Right atrium auricular region (tissue), 2 donors: ENCODE measurements at regions not wholly inside any gene's neighbourhood (a gene's known extent, or its start where the extent isn't known, plus 50 kb on each side); places are given as distances from the start of the nearest gene placed in this dataset.

Experiments
- DNase-seq: peaks from one replicate; pipeline ENCODE4 v3.0.0-alpha.2; 2019; ENCODE audit warnings: low spot score
- H3K27ac ChIP-seq, 2 donors: fragments of 200-600 bp; sonication (generic); 1 replicate in 1 of 2; 2 replicates in 1 of 2; pipeline ENCODE4 v1.5.1; 2016 to 2019
- H3K27me3 ChIP-seq, 2 donors: fragments of 200-600 bp; sonication (generic); one replicate each; pipeline versions ENCODE4 v1.5.1 to v1.6.0; 2017 to 2019
- H3K36me3 ChIP-seq: fragments of 200-600 bp; sonication (generic); one replicate; pipeline ENCODE4 v1.5.1; 2016
- H3K4me1 ChIP-seq, 2 donors: fragments of 200-600 bp; sonication (generic); one replicate each; pipeline versions ENCODE4 v1.5.1 to v1.6.0; 2017 to 2019
- H3K4me3 ChIP-seq, 2 donors: fragments of 200-600 bp; sonication (generic); 1 replicate in 1 of 2; 2 replicates in 1 of 2; pipeline ENCODE4 v1.5.1; 2017 to 2019; ENCODE audit warnings: mild to moderate bottlenecking in 1 of 2, moderate library complexity in 1 of 2
- H3K9me3 ChIP-seq, 2 donors: fragments of 200-600 bp; sonication (generic); one replicate each; pipeline ENCODE4 v1.5.1; 2019
- TF ChIP-seq, protein P1 (sequence below), 2 donors: fragments of 200-600 bp; sonication (generic); IDR thresholded peaks; one replicate each; pipeline ENCODE4 v1.5.1; 2019; ENCODE audit warnings: antibody characterized with exemption in 2 of 2

- no peaks in the 10 kb centered on the region for H3K27me3 ChIP-seq
- H3K9me3 ChIP-seq, result no peaks in the 10 kb centered on the region
- TF ChIP-seq, protein P1, sequence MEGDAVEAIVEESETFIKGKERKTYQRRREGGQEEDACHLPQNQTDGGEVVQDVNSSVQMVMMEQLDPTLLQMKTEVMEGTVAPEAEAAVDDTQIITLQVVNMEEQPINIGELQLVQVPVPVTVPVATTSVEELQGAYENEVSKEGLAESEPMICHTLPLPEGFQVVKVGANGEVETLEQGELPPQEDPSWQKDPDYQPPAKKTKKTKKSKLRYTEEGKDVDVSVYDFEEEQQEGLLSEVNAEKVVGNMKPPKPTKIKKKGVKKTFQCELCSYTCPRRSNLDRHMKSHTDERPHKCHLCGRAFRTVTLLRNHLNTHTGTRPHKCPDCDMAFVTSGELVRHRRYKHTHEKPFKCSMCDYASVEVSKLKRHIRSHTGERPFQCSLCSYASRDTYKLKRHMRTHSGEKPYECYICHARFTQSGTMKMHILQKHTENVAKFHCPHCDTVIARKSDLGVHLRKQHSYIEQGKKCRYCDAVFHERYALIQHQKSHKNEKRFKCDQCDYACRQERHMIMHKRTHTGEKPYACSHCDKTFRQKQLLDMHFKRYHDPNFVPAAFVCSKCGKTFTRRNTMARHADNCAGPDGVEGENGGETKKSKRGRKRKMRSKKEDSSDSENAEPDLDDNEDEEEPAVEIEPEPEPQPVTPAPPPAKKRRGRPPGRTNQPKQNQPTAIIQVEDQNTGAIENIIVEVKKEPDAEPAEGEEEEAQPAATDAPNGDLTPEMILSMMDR (IDR thresholded peaks at IDR 0.05), result no peak
- no peak overlapping the region for H3K27ac ChIP-seq
- DNase-seq, result no peak
- no peaks in the 10 kb centered on the region for H3K36me3 ChIP-seq
- no peak overlapping the region for H3K4me3 ChIP-seq
- H3K4me1 ChIP-seq, result no peaks in the 10 kb centered on the region
These were observed 139.0 kb downstream of the CYLD start for GRCh38 chr16:50880926-50881325.

- Histone ChIP-seq H3K4me1 (no peaks in the 10 kb centered on the region), H3K36me3 (no peaks in the 10 kb centered on the region), H3K27ac (no peak overlapping the region), H3K9me3 (no peaks in the 10 kb centered on the region), H3K4me3 (no peak overlapping the region), H3K27me3 (no peaks in the 10 kb centered on the region)
- DNase-seq, result peak; percentile 52
- TF ChIP-seq, protein P1 (IDR thresholded peaks at IDR 0.05), result no peak
These were observed 138.2 kb downstream of the CYLD start for GRCh38 chr16:50879873-50880695.

GRCh38 chr16:50878966-50879615, 137.2 kb downstream of the CYLD start:
- TF ChIP-seq, protein P1 (IDR thresholded peaks at IDR 0.05), result no peak
- H3K4me3 ChIP-seq, result no peak overlapping the region
- H3K36me3 ChIP-seq, result no peaks in the 10 kb centered on the region
- H3K4me1 ChIP-seq, result no peaks in the 10 kb centered on the region
- H3K9me3 ChIP-seq, result no peaks in the 10 kb centered on the region
- H3K27ac ChIP-seq, result no peak overlapping the region
- H3K27me3 ChIP-seq, result no peaks in the 10 kb centered on the region
- DNase-seq, result peak; percentile 36

DNA sequence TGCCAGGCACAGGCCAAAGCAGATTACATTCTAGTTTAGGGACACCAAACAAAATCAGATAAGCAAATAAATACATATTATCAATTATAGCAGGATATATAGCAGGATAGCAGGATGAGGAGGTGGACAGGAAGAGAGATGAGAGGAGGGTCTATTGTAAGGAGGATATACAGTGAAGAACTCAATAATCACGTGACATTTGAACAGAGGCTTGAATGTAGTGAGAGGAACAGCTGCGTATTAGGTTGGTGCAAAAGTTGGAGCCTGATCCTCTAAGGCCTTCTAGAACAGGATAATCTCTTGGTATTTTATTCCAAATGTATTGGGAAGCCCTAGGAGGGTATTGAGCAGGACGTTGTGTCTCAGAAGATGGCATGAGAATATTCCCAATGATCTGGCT, 136.7 kb downstream of the CYLD start:
- DNase-seq, result no peak
- Histone ChIP-seq H3K9me3 (no peaks in the 10 kb centered on the region), H3K4me1 (no peaks in the 10 kb centered on the region), H3K4me3 (no peak overlapping the region), H3K36me3 (no peaks in the 10 kb centered on the region), H3K27ac (no peak overlapping the region), H3K27me3 (no peaks in the 10 kb centered on the region)
- TF ChIP-seq, protein P1 (IDR thresholded peaks at IDR 0.05), result no peak

DNA sequence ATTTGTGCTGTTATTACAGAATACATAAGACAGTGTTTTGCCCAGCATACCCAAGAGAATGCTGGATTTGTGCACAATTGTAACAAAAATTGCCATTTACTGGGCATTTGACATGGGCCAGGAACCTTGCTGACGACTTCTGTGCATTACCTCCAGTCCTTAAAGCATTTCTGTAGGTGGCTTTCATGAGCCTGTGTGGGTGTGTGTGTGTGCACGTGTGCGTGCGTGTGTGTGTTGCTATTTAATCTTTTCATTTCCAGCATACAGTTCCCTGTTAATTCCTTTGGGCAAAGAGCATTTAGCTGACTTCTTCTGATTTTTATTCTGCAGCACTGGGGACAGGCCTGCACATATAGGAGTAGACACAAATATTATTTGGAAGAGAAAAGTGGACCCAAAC, 134.4 kb downstream of the CYLD start:
- no peak for DNase-seq
- no peaks in the 10 kb centered on the region for H3K36me3 ChIP-seq
- no peak overlapping the region for H3K27ac ChIP-seq
- peaks cover 0 to 18% of the 10 kb centered on the region in 2 donors for H3K9me3 ChIP-seq
- no peaks in the 10 kb centered on the region for H3K4me1 ChIP-seq
- TF ChIP-seq, protein P1 (IDR thresholded peaks at IDR 0.05), result no peak
- no peaks in the 10 kb centered on the region for H3K27me3 ChIP-seq
- no peak overlapping the region for H3K4me3 ChIP-seq
